ENCODE measurements at regions not wholly inside any gene's neighbourhood (a gene's known extent, or its start where the extent isn't known, plus 50 kb on each side); places are given as distances from the start of the nearest gene placed in this dataset.

- DNase-seq: no peak
Measured at GRCh38 chr9:108479989-108480652, 375.7 kb downstream of the ACTL7B start.

- DNase-seq: no peak
Measured at GRCh38 chr9:108478431-108479332, 377.1 kb downstream of the ACTL7B start.

- DNase-seq: no peak
Measured at GRCh38 chr9:108477529-108478006, 378.2 kb downstream of the ACTL7B start.

GRCh38 chr9:108476574-108476973, 379.2 kb downstream of the ACTL7B start:
- DNase-seq: no peak

GRCh38 chr9:108475813-108476212, 380.0 kb downstream of the ACTL7B start:
- DNase-seq: no peak

GRCh38 chr9:108474356-108474755, 381.4 kb downstream of the ACTL7B start:
- peak; percentile 30 for DNase-seq

GRCh38 chr9:108473209-108474112, 382.3 kb downstream of the ACTL7B start:
- DNase-seq: peak; percentile 34

- no peak for DNase-seq
Measured at GRCh38 chr9:108469654-108470053, 386.1 kb downstream of the ACTL7B start.

GRCh38 chr9:108468364-108468763, 387.4 kb downstream of the ACTL7B start:
- no peak for DNase-seq

- no peak for DNase-seq
Measured at GRCh38 chr9:108467653-108468324, 388.0 kb downstream of the ACTL7B start.

GRCh38 chr9:108467161-108467560, 388.6 kb downstream of the ACTL7B start:
- no peak for DNase-seq

GRCh38 chr9:108466304-108466703, 389.5 kb downstream of the ACTL7B start:
- DNase-seq: no peak

- DNase-seq: no peak
Measured at GRCh38 chr9:108463932-108464606, 391.7 kb downstream of the ACTL7B start.

GRCh38 chr9:108456903-108457302, 398.9 kb downstream of the ACTL7B start:
- no peak for DNase-seq

GRCh38 chr9:108445431-108446071, 410.2 kb downstream of the ACTL7B start:
- no peak for DNase-seq

- no peak for DNase-seq
Measured at GRCh38 chr9:108444400-108445358, 411.1 kb downstream of the ACTL7B start.

GRCh38 chr9:108443741-108444140, 412.0 kb downstream of the ACTL7B start:
- DNase-seq: no peak

GRCh38 chr9:108443019-108443633, 412.7 kb downstream of the ACTL7B start:
- DNase-seq: no peak

- no peak for DNase-seq
Measured at GRCh38 chr9:108442627-108443018, 413.2 kb downstream of the ACTL7B start.

GRCh38 chr9:108441726-108442125, 414.1 kb downstream of the ACTL7B start:
- no peak for DNase-seq

Measured in eye (tissue), 1 donor.